T-helper 22 cell (primary cell): ENCODE measurements at regions not wholly inside any gene's neighbourhood (a gene's known extent, or its start where the extent isn't known, plus 50 kb on each side); places are given as distances from the start of the nearest gene placed in this dataset.

Experiments used
- DNase-seq: peaks from one replicate; pipeline ENCODE4 v3.0.0-alpha.2; 2020; ENCODE audit warnings: low read depth

GRCh38 chr18:78565240-78565639, 414.4 kb upstream of the SALL3 start:
- DNase-seq: no peak

GRCh38 chr18:78566065-78566464, 413.6 kb upstream of the SALL3 start:
- DNase-seq: no peak

DNA sequence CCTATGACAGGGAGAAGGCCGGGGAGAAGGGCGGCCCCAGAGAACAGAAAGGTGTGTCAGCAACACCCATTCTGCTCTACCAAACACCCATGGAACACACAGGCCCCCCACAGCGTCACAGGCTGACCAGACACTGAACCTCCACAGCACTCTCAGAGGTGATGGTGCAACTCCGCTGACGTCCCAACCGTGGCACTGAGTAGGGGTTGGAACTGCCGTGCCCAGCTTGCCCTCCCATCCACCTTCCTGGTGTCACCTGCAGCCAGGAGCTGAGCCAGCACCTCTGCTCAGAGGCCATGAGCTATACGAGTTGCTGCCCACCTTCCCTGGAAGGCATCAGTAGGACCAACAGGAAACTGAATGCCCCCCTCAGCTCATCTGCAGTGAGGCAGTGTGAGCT, 412.9 kb upstream of the SALL3 start:
- no peak for DNase-seq

DNA sequence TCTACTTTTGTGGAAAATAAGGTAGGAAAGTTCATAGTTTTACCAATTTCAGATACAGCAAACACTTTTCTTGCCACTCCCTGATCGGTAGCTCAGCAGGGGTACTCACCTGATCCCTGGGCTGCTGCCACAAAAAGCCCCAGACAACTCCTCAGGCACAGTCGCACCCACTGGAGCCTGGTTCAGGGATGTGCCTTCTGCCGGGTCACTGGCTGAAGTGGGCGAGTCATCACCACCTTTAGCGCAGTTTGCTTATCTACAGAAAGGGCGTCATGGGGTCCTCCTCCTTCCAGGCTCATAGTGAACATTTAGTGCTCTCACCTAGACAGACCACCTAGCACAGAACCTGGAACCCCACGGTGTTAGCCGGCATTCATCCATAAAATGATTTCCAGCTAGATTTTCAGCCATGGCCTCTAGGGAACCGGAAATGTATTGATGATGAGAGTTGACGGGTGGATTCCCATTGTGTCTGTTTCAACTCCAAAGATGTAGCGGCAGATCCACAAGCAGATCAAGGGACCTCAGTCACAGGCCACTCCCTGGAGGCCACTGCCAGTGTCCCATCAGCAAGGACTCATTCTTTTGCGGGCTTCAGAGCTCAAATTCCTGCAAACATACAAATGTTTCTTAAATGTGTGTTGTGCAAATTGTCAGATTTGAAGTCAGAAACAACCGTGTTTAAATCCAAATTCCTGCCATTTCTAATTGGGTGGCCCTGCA, 408.4 kb upstream of the SALL3 start:
- DNase-seq: no peak

GRCh38 chr18:78571831-78572347, 407.7 kb upstream of the SALL3 start:
- DNase-seq: no peak

DNA sequence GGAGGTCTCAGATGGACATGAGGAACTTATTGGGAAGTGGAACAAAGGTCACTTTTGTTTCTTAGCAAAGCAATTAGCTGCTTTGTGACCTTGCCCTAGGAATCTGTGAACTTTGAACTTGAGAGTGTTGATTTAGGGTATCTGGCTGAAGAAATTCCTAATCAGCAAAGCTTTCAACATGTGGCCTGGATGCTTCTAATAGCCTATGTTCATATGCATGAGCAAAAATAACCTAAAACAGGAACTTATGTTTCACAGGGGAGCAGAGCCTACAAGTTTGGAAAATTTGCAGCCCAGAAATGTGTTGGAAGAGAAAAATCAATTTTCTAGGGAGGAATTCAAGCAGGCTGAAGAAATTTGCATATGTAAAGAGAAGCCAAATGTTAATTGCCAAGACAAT, 405.8 kb upstream of the SALL3 start:
- no peak for DNase-seq

- DNase-seq: no peak
These were observed 402.7 kb upstream of the SALL3 start for GRCh38 chr18:78576967-78577366.

- no peak for DNase-seq
These were observed 400.2 kb upstream of the SALL3 start for GRCh38 chr18:78579449-78579848.

DNA sequence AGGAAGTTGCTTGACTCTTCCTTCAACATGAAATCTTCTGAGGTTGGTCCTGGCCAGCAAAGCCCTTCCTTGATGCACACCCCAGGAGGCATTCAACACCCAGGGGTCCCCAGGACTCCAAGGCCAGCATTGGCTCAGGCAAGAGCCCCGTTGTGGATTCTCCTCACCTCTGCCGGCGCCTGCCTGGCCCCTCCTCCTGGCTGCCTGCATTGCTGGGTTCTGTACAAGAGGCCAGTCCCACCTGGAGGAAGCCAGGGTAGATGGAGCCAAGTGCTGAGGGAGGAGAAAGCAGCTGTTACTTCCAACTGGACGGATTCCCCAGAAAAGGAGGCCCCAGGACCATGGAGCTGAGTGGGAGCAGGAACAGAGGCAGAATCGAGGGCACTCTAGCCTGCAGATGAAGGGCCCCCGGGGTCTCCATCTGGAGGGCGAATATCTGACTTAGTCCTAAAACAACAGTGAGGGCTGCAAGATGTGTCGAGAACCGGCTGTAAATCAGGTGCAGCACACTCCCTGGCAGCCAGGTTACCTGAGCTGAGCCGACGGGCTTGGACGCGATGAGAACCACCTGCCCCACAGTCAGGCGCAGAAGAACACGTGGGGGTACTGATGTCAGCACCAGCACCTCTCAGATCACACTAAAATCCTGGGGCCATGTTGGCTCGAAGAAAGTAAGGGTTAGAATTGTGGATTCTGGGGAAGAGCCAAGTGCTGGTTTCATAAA, 399.6 kb upstream of the SALL3 start:
- no peak for DNase-seq

DNA sequence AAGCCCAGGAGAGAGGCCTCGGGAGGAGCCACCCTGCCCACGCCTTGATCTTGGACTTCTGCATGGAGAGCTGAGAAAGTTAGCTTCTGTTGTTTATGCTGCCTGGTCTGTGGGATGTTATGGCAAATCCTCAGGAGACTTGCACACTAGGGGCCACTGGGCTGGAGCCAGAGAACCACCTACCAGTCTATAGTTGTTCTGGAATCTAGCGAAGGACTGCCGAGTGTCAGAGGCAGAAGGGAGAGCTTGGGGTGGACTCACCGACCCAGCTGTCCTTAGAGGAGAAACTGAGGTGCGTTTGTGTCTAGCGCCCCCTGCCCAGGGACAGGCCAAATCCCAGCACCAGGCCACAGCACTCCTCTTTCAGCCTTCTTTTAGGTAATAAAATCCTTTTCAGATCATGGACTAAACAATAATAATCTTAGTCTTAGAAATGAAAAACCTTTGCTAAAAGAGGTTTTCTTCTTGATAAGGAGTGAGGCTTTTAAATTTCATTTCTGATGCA, 398.7 kb upstream of the SALL3 start:
- no peak for DNase-seq

GRCh38 chr18:78582181-78582709, 397.4 kb upstream of the SALL3 start:
- no peak for DNase-seq

- DNase-seq: no peak
These were observed 396.5 kb upstream of the SALL3 start for GRCh38 chr18:78582898-78583738.

GRCh38 chr18:78583739-78584458, 395.7 kb upstream of the SALL3 start:
- no peak for DNase-seq

DNA sequence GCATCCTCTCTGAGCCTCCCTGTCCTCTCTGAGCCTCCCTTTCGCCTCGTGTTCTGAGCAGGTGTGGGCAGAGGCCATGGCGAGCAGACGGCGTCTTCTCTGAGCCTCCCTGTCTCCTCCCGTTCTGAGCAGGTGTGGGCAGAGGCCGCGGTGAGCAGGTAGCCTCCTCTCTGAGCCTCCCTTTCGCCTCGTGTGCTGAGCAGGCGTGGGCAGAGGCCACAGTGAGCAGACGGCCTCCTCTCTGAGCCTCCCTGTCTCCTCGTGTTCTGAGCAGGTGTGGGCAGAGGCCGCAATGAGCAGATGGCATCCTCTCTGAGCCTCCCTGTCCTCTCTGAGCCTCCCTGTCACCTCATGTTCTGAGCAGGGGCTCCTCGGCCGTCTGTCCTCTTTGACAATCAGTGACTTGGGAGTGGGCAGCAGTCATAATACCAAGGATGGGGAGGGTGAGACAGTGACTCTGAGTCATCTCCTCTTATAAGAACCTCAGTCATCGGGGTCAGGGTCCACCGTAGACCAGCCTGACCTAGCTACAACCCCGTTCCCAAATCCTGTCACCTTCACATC, 395.1 kb upstream of the SALL3 start:
- DNase-seq: no peak

GRCh38 chr18:78586586-78586985, 393.0 kb upstream of the SALL3 start:
- no peak for DNase-seq

DNA sequence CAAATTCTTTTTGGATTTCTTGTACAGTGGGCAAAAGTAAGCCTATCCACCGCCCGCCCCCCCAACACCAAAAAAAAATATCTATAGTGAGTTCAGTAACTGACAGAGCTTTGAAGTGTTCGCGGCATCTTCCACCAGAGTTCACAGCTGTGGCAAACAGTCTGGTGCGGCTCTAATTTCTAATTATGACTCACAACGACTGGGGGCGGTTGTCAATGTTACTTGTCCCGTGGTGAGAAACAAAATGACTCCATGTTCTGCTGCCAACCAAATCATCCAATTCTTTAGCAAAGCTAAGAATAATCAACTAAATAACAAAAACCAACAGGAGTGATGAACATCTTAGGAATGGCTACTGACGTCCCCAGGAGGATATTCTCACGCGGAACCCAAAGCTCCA, 392.5 kb upstream of the SALL3 start:
- no peak for DNase-seq

DNA sequence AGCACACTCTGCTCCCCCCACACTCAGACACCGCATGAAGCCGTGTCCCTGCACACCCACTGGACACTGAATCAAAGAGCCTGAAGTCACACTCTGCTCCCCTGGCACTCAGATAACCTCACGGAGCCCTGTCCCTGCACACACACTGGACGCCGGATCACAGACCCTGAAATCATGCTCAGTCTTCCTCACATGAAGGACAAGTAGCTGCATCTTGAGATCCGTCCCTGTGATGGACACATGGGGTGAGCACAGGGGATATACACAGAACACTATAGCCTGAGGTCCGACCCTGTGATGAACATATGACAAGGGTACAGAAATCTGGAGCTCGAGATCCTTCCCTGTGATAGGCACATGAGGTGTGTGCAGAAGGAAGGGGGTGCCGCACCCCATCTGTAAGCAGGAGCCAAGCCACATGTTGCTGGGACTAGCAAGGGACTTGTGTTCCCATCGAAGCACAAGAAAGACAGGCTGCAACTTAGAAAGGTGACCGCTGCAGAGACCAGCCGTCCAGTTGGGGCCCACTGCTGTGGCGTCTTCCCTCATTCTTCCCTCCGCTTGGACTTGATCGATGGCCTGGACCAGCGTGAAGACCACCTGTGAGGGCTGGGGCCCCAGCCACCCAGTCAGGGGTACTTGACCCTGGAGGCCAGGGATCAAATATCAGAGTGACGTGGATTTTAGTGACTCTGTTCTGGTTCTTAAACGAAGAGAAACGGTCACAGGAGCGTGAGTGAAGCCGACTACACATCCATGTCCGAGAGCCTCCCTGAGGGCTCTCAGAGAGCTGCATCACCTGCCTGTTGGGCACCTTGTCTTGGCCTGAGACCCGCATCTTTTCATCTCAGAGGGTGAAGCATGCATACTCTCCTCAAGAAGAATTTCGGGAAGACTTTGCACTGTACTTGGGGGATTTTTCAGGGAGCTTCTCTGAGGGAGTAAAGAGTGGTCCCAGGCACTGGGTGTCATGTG, 391.7 kb upstream of the SALL3 start:
- no peak for DNase-seq

- DNase-seq: no peak
These were observed 389.6 kb upstream of the SALL3 start for GRCh38 chr18:78589916-78590437.

DNA sequence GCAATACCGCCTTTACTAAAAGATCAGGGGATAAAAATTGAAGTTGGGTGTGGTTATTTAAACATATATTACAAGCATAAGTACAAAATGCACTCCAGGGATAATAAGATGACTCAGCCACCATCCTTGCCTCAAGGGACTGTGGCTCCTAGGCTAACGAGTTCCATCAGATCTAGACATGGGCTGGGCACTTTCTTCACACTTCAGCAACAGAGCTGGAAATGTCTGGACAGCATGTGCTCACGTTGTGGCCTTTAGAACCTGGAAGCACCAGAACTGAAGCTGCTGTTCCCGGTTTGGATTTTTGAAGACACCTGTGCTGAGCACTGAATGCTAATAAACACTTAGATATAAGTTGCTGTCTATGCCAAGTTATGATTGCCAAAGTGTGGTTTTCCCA, 384.2 kb upstream of the SALL3 start:
- DNase-seq: no peak
